Naive B cell (primary cell): ENCODE measurements at regions not wholly inside any gene's neighbourhood (a gene's known extent, or its start where the extent isn't known, plus 50 kb on each side); places are given as distances from the start of the nearest gene placed in this dataset.

Experiments used
- ATAC-seq, 2 donors: fragments of 150-1000 bp; cut with Tn5 transposase; 2 replicates each; pipeline ENCODE4 v1.10.0; 2021; ENCODE audit warnings: low read depth in 2 of 2, mild to moderate bottlenecking in 2 of 2, moderate library complexity in 2 of 2
- DNase-seq: peaks from one replicate; pipeline ENCODE4 v3.0.0; 2022
- H3K27ac Mint-ChIP-seq, 6 donors: one replicate each; pipeline ENCODE4 v1.8.0; 2020 to 2022; ENCODE audit warnings: mild to moderate bottlenecking in 6 of 6, mixed read lengths in 6 of 6, moderate library complexity in 5 of 6, inconsistent platforms in 2 of 6
- H3K27me3 Mint-ChIP-seq, 3 donors: one replicate each; pipeline ENCODE4 v1.8.0; 2021 to 2022; ENCODE audit warnings: mixed read lengths in 3 of 3, mild to moderate bottlenecking in 1 of 3
- H3K36me3 Mint-ChIP-seq, 2 donors: one replicate each; pipeline ENCODE4 v1.8.0; 2020 to 2022; ENCODE audit warnings: mixed read lengths in 2 of 2, inconsistent platforms in 1 of 2, mild to moderate bottlenecking in 1 of 2
- H3K4me1 Mint-ChIP-seq, 3 donors: one replicate each; pipeline ENCODE4 v1.8.0; 2020 to 2022; ENCODE audit warnings: mixed read lengths in 3 of 3, inconsistent platforms in 1 of 3, mild to moderate bottlenecking in 1 of 3, moderate library complexity in 1 of 3
- H3K4me3 Mint-ChIP-seq, 8 donors: one replicate each; pipeline ENCODE4 v1.8.0; 2020 to 2022; ENCODE audit warnings: mild to moderate bottlenecking in 8 of 8, mixed read lengths in 8 of 8, moderate library complexity in 8 of 8, inconsistent platforms in 2 of 8
- H3K9me3 Mint-ChIP-seq, 7 donors: one replicate each; pipeline ENCODE4 v1.8.0; 2020 to 2022; ENCODE audit warnings: mixed read lengths in 7 of 7, mild to moderate bottlenecking in 5 of 7, inconsistent platforms in 2 of 7, moderate library complexity in 1 of 7

GRCh38 chr1:67991546-67991945 is 58.9 kb downstream of the DIRAS3 start:
- DNase-seq (no peak), ATAC-seq (no peak)
- Mint-ChIP-seq H3K4me3 (no peak overlapping the region), H3K27ac (no peak overlapping the region), H3K36me3 (no peaks in the 10 kb centered on the region), H3K27me3 (no peaks in the 10 kb centered on the region), H3K9me3 (peaks cover 0 to 29% (median 6%) of the 10 kb centered on the region in 7 donors), H3K4me1 (no peaks in the 10 kb centered on the region)

DNA sequence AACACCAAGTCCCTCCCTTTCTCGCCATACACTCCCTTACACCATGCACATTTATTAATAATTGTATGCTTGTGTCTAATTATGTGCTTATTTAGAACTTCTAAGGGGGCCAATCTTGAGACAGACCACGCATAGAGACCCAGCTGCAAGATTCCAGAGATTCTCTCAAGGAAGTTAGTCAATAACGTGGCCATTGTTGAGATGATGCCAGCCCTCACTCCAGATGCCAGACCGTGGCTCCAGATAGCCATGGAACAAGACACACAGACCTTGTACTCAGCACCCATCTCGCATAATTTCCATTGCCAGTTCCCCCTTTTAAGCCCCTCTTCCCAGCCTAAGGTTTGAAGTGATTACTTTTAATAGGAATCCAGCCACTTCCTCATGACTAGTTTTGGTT is 62.4 kb downstream of the DIRAS3 start:
- DNase-seq: no peak
- no peak for ATAC-seq
- H3K27me3 Mint-ChIP-seq: no peaks in the 10 kb centered on the region
- H3K36me3 Mint-ChIP-seq: no peaks in the 10 kb centered on the region
- no peaks in the 10 kb centered on the region for H3K4me1 Mint-ChIP-seq
- peaks cover 0 to 7% (median 2%) of the 10 kb centered on the region in 7 donors for H3K9me3 Mint-ChIP-seq
- no peak overlapping the region for H3K27ac Mint-ChIP-seq
- H3K4me3 Mint-ChIP-seq: no peak overlapping the region

DNA sequence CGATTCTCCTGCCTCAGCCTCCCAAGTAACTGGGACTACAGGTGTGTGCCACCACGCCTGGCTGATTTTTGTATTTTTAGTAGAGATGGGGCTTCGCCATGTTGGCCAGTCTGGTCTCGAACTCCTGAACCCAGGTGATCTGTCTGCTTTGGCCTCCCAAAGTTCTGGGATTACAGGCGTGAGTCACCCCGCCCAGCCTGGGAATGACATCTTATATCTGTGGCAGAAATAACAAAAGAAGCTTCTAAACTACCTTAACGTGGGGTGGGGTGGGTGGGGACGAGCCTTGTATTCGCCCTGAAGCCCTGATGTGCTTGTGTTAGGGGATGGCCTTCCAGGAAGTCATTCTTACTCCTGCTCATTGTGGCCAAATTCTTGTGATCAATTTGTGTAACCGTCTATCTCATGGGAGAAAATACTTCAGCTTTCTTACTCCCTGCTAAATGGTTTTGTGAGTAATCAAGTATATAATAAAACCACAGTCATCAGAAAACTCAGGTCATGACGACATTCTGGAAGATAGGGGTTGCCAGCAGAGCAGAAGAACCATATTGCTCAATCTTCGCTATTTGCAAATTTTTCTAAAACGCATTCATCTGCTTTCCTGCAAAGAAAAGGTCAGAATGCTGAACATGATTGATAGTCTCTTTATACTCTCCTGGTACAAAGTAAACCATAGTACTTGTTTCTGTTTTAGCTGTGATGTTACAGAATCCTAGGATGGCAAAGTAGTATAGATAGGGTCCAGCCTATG is 63.2 kb downstream of the DIRAS3 start:
- no peaks in the 10 kb centered on the region for H3K36me3 Mint-ChIP-seq
- H3K27me3 Mint-ChIP-seq: no peaks in the 10 kb centered on the region
- DNase-seq: no peak

GRCh38 chr1:67983867-67984266 is 66.6 kb downstream of the DIRAS3 start:
- ATAC-seq (no peak), DNase-seq (no peak)
- no peak overlapping the region for H3K27ac Mint-ChIP-seq
- H3K36me3 Mint-ChIP-seq: no peaks in the 10 kb centered on the region
- no peak overlapping the region for H3K4me3 Mint-ChIP-seq
- H3K4me1 Mint-ChIP-seq: no peaks in the 10 kb centered on the region
- no peaks in the 10 kb centered on the region for H3K9me3 Mint-ChIP-seq
- H3K27me3 Mint-ChIP-seq: no peaks in the 10 kb centered on the region

More for the DNA sequence above, 63.2 kb downstream of the DIRAS3 start:
- Mint-ChIP-seq H3K9me3 (peaks cover 0 to 3% (median 0%) of the 10 kb centered on the region in 7 donors), H3K4me3 (no peak overlapping the region), H3K4me1 (no peaks in the 10 kb centered on the region), H3K27ac (no peak overlapping the region)
- ATAC-seq: no peak

DNA sequence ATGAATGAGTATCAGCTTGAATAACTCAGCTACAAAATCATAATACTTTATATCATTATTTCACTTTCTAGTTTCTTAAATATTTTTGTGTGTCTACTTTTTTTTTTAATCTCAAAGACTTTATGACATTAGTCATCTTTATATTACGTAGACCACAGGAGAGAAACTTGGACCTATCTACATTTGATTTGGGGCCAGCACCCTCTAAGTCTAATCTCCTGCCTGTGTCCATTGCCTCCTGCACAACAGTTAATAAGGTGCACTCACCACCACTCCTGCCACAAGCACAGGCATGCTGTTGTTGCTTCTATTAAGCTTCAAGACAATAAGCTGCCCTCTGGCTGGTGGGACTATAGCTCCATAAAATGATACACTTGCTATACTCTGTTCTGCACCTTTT is 70.4 kb downstream of the DIRAS3 start:
- H3K27ac Mint-ChIP-seq: no peak overlapping the region
- no peak for DNase-seq
- no peaks in the 10 kb centered on the region for H3K4me1 Mint-ChIP-seq
- no peaks in the 10 kb centered on the region for H3K27me3 Mint-ChIP-seq
- no peaks in the 10 kb centered on the region for H3K36me3 Mint-ChIP-seq
- H3K4me3 Mint-ChIP-seq: no peak overlapping the region
- ATAC-seq: no peak
- H3K9me3 Mint-ChIP-seq: peaks cover 0 to 8% (median 0%) of the 10 kb centered on the region in 7 donors

DNA sequence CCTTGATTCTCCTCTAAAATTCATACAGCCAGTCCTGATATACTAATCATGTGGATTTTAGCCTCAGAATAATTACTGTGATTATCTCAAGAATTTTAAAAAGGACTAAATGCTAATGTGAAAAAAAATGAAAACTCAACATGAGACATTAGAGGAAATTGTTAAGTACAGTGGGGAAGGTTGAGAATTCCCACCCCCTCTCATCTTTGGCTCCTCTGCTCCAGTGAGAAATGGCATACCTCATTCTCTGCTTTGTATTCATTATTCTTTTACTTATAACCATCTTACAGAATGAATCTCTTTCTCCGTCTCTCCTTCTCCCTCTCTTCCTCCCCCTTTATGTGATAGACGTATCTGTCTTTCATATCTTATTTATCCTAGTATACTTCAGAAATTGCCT is 70.9 kb downstream of the DIRAS3 start:
- Mint-ChIP-seq H3K27ac (no peak overlapping the region), H3K36me3 (no peaks in the 10 kb centered on the region), H3K9me3 (peaks cover 0 to 8% (median 0%) of the 10 kb centered on the region in 7 donors), H3K27me3 (no peaks in the 10 kb centered on the region), H3K4me1 (no peaks in the 10 kb centered on the region), H3K4me3 (no peak overlapping the region)
- ATAC-seq: no peak
- no peak for DNase-seq

DNA sequence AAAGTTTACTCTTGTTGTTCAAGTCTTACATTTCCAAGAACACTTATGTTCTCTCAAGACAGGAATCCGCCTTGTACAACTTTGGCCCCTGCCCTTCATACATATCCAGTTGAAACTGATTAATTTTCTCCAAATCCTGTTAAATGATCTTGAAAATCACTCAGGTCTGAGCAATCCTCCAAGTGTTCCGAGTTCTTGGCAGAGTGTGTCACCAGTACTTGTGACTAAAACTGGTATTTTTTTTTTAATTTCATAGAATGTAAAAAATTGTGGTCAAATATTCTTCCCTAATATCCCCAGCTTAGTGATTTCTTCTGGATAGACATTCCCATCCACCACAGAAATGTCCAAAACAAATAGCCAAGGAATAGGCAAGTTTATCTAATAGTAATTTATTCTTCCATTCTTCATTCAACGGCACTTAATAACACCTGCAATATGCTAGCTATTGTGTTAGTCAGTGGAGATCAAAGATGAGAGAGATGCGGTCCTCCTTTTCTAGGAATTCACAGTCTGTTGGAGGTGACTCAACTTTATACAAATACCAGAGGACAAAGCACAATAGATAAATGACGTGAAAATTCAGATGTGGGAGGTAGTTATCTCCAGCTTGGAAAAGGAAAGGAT is 71.4 kb downstream of the DIRAS3 start:
- no peaks in the 10 kb centered on the region for H3K27me3 Mint-ChIP-seq
- no peaks in the 10 kb centered on the region for H3K36me3 Mint-ChIP-seq
- H3K9me3 Mint-ChIP-seq: peaks cover 0 to 8% (median 3%) of the 10 kb centered on the region in 7 donors
- H3K4me3 Mint-ChIP-seq: no peak overlapping the region
- no peak for ATAC-seq
- no peak for DNase-seq
- no peak overlapping the region for H3K27ac Mint-ChIP-seq
- no peaks in the 10 kb centered on the region for H3K4me1 Mint-ChIP-seq

- Mint-ChIP-seq H3K36me3 (peaks cover 0 to 4% of the 10 kb centered on the region in 2 donors), H3K27me3 (no peaks in the 10 kb centered on the region), H3K9me3 (peaks cover 0 to 8% (median 5%) of the 10 kb centered on the region in 7 donors), H3K27ac (peak overlapping the region in 1 of 6 donors; percentile 57), H3K4me3 (no peak overlapping the region), H3K4me1 (no peaks in the 10 kb centered on the region)
- ATAC-seq: no peak
- no peak for DNase-seq
These were observed 72.7 kb downstream of the DIRAS3 start for GRCh38 chr1:67977756-67978155.

DNA sequence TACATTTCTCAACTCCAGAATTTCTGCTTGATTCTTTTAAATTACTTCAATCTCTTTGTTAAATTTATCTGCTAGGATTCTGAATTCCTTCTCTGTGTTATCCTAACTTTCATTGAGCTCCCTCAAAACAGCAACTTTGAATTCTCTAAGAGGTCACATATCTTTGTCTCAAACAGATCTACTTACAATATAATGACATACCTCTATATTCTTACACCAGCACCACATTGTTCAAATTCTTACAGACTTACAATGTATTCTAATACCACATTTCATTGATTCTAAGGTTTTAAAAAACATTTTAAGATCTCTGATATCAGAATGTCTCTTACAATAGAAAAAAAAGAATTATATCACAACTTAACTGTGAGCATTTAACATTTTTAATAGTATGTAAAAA is 77.4 kb downstream of the DIRAS3 start:
- H3K36me3 Mint-ChIP-seq: peaks cover 0 to 6% of the 10 kb centered on the region in 2 donors
- no peak overlapping the region for H3K27ac Mint-ChIP-seq
- H3K4me3 Mint-ChIP-seq: no peak overlapping the region
- no peak for DNase-seq
- H3K9me3 Mint-ChIP-seq: peaks cover 6 to 20% (median 14%) of the 10 kb centered on the region in 7 donors
- ATAC-seq: no peak
- H3K4me1 Mint-ChIP-seq: no peaks in the 10 kb centered on the region
- no peaks in the 10 kb centered on the region for H3K27me3 Mint-ChIP-seq

DNA sequence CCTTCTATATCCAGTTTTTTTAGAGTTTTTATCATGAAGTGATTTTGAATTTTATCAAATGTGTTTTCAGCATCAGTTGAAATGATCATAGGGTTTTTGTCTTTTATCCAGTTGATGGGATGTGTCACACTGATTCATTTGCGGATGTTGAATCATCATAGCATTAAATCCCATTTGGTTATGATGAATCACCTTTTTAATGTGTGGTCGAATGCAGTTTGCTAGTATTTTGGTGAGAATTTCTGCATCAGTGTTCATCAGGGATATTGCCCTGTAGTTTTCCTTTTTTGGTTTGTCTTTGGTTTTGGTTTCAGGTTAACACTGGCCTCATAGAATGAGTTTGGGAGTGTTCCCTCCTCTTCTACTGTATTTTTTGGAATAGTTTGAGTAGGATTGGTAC is 80.3 kb downstream of the DIRAS3 start:
- DNase-seq (no peak), ATAC-seq (no peak)
- Mint-ChIP-seq H3K9me3 (peaks cover 6 to 20% (median 11%) of the 10 kb centered on the region in 7 donors), H3K4me1 (no peaks in the 10 kb centered on the region), H3K27me3 (no peaks in the 10 kb centered on the region), H3K4me3 (no peak overlapping the region), H3K27ac (no peak overlapping the region), H3K36me3 (peaks cover 0 to 6% of the 10 kb centered on the region in 2 donors)

GRCh38 chr1:67969446-67969845 is 81.0 kb downstream of the DIRAS3 start:
- Mint-ChIP-seq H3K36me3 (peaks cover 0 to 6% of the 10 kb centered on the region in 2 donors), H3K4me3 (no peak overlapping the region)
- ATAC-seq: no peak

DNA sequence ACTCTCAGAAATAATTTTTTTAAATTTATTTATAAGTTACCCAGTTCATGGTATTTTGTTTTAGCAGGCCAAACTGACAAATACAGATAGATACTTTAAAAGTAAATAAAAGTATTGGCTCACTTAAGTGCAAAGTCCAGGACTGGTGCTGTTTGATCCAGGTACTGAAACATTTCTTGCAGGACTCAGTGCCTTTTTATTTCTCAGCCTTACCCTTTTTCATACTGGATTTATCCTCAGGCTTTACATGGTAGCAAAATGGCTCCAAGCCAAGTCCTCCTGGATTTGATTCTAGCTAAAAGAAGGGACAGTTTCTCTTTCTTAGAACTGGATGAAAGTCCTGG is 83.8 kb downstream of the DIRAS3 start:
- DNase-seq: no peak
- ATAC-seq: no peak
- peaks cover 0 to 9% of the 10 kb centered on the region in 2 donors for H3K36me3 Mint-ChIP-seq
- H3K4me1 Mint-ChIP-seq: no peaks in the 10 kb centered on the region
- no peaks in the 10 kb centered on the region for H3K27me3 Mint-ChIP-seq
- H3K27ac Mint-ChIP-seq: no peak overlapping the region
- H3K9me3 Mint-ChIP-seq: peaks cover 17 to 37% (median 20%) of the 10 kb centered on the region in 7 donors
- no peak overlapping the region for H3K4me3 Mint-ChIP-seq

More at GRCh38 chr1:67969446-67969845, 81.0 kb downstream of the DIRAS3 start:
- Mint-ChIP-seq H3K27me3 (no peaks in the 10 kb centered on the region), H3K9me3 (peaks cover 8 to 20% (median 12%) of the 10 kb centered on the region in 7 donors), H3K4me1 (no peaks in the 10 kb centered on the region), H3K27ac (no peak overlapping the region)
- DNase-seq: no peak

GRCh38 chr1:67965995-67966665 is 84.3 kb downstream of the DIRAS3 start:
- Mint-ChIP-seq H3K27me3 (no peaks in the 10 kb centered on the region), H3K4me3 (no peak overlapping the region), H3K9me3 (peaks cover 17 to 37% (median 20%) of the 10 kb centered on the region in 7 donors), H3K27ac (no peak overlapping the region), H3K36me3 (peaks cover 0 to 9% of the 10 kb centered on the region in 2 donors), H3K4me1 (no peaks in the 10 kb centered on the region)
- DNase-seq (no peak), ATAC-seq (no peak)

DNA sequence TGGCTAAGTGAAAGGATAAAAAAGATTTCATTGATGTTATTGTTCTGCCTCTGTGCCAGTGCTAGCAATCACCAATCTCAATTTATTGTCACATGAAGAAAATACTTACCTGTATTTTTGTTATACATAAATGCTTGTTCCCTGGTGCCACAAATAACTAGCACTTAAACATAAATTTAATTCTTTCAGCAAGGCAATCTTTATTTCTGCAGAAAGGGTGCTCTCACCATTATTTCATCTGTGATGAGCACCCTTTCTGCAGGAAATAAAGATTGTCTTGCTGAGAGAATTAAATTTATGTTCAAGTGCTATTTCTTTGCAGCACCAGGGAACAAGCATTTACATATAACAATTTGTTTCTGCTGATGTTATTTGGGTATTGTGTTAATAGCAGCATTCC is 87.2 kb downstream of the DIRAS3 start:
- H3K36me3 Mint-ChIP-seq: peaks cover 0 to 9% of the 10 kb centered on the region in 2 donors
- ATAC-seq (no peak), DNase-seq (no peak)
- H3K27me3 Mint-ChIP-seq: no peaks in the 10 kb centered on the region
- H3K27ac Mint-ChIP-seq: no peak overlapping the region
- no peaks in the 10 kb centered on the region for H3K4me1 Mint-ChIP-seq
- peaks cover 8 to 22% (median 15%) of the 10 kb centered on the region in 7 donors for H3K9me3 Mint-ChIP-seq
- no peak overlapping the region for H3K4me3 Mint-ChIP-seq
